BE2C (cell line): ENCODE measurements at regions not wholly inside any gene's neighbourhood (a gene's known extent, or its start where the extent isn't known, plus 50 kb on each side); places are given as distances from the start of the nearest gene placed in this dataset.

Experiments
- DNase-seq: peaks from one replicate; pipeline ENCODE4 v3.0.0-alpha.2; 2020
- H3K27me3 ChIP-seq: fragments of 250-450 bp; sonication (Bioruptor Pico); 2 replicates; pipeline ENCODE4 v1.5.1; 2020; ENCODE audit warnings: mild to moderate bottlenecking
- H3K36me3 ChIP-seq: fragments of 250-450 bp; sonication (Bioruptor Pico); 2 replicates; pipeline ENCODE4 v1.5.1; 2020; ENCODE audit warnings: mild to moderate bottlenecking
- H3K4me1 ChIP-seq: fragments of 250-450 bp; sonication (Bioruptor Pico); 2 replicates; pipeline ENCODE4 v1.5.1; 2020
- H3K4me3 ChIP-seq: 2 replicates; pipeline ENCODE4 v1.5.1; 2011; ENCODE audit warnings: low read depth, low read length
- H3K9me3 ChIP-seq: fragments of 250-450 bp; sonication (Bioruptor Pico); 2 replicates; pipeline ENCODE4 v1.5.1; 2020
- TF ChIP-seq, protein P1 (sequence below): IDR thresholded peaks from 2 replicates; pipeline ENCODE4 v1.5.1; 2012; ENCODE audit warnings: mild to moderate bottlenecking, low read depth, low read length

DNA sequence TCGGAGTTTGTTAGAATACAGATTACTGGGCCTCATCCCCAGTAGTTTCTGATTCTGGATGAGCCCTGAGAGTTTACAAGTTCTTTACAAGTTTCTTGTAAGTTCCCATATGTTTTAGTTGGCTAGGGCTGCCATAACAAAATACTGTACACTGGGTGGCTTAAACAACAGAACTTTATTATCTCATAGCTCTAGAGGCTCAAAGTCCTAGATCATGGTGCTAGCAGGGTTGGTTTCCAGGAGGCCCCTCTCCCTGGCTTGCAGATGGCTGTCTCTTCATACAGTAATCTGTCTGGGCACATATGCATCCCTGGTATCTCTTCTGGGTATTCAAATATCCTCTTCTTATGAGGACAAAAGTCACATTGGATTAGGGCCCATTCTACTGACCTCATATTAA lies 167.2 kb downstream of the KLF5 start:
- TF ChIP-seq, protein P1, sequence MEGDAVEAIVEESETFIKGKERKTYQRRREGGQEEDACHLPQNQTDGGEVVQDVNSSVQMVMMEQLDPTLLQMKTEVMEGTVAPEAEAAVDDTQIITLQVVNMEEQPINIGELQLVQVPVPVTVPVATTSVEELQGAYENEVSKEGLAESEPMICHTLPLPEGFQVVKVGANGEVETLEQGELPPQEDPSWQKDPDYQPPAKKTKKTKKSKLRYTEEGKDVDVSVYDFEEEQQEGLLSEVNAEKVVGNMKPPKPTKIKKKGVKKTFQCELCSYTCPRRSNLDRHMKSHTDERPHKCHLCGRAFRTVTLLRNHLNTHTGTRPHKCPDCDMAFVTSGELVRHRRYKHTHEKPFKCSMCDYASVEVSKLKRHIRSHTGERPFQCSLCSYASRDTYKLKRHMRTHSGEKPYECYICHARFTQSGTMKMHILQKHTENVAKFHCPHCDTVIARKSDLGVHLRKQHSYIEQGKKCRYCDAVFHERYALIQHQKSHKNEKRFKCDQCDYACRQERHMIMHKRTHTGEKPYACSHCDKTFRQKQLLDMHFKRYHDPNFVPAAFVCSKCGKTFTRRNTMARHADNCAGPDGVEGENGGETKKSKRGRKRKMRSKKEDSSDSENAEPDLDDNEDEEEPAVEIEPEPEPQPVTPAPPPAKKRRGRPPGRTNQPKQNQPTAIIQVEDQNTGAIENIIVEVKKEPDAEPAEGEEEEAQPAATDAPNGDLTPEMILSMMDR, result no peak
- H3K4me3 ChIP-seq, result no peak overlapping the region
- DNase-seq, result no peak
- H3K36me3 ChIP-seq, result no peaks in the 10 kb centered on the region
- H3K27me3 ChIP-seq, result peaks cover 3% of the 10 kb centered on the region; the same call in 1 of the 2 replicates
- no peaks in the 10 kb centered on the region for H3K4me1 ChIP-seq
- no peaks in the 10 kb centered on the region for H3K9me3 ChIP-seq

DNA sequence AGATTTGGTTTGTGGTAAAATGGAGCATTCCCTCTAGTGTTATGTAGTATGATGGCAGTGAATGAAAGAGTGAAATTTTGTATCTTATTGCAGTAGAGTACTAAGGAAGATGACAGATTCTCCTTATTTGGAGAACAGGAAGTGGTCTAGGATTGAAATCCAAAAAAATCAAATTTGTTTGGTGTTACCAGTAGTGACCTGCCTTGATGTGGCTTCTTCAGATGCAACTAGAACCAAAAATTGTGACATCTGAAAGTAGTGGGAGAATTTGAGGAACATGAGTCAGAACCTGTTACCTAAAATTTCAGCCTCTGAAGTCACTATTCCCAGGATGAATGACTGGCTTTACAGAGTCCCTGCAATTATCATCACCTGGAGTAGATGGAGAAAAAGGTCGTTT lies 165.9 kb downstream of the KLF5 start:
- no peak for DNase-seq
- no peaks in the 10 kb centered on the region for H3K36me3 ChIP-seq

DNA sequence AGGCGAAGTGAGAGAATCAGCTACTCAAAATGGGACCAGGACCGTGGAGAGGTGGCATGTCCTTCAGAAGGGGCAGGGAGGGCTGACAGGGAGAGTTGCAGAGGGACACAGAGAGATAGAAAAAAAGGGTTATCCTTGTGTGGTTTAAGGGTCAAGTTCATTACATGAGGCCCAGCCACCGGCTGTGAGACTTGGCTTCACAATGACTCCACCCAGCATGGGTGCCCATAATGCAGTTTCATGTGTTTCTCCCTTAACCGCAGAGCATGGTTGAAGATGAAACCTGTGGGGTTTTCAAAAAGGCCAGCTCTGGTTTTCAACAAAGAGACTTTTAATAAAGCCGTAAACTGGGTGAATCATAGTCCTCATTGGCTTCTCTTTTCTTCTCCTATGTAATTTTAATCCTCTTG lies 164.6 kb downstream of the KLF5 start:
- no peak for DNase-seq
- Histone ChIP-seq H3K9me3 (no peaks in the 10 kb centered on the region), H3K27me3 (no peaks in the 10 kb centered on the region; the same call in 1 of the 2 replicates), H3K36me3 (no peaks in the 10 kb centered on the region), H3K4me3 (no peak overlapping the region), H3K4me1 (no peaks in the 10 kb centered on the region)
- TF ChIP-seq, protein P1, result no peak

More for the DNA sequence above, 165.9 kb downstream of the KLF5 start:
- H3K4me1 ChIP-seq, result no peaks in the 10 kb centered on the region
- TF ChIP-seq, protein P1, result no peak
- peaks cover 3% of the 10 kb centered on the region; the same call in 1 of the 2 replicates for H3K27me3 ChIP-seq
- no peak overlapping the region for H3K4me3 ChIP-seq
- H3K9me3 ChIP-seq, result no peaks in the 10 kb centered on the region

DNA sequence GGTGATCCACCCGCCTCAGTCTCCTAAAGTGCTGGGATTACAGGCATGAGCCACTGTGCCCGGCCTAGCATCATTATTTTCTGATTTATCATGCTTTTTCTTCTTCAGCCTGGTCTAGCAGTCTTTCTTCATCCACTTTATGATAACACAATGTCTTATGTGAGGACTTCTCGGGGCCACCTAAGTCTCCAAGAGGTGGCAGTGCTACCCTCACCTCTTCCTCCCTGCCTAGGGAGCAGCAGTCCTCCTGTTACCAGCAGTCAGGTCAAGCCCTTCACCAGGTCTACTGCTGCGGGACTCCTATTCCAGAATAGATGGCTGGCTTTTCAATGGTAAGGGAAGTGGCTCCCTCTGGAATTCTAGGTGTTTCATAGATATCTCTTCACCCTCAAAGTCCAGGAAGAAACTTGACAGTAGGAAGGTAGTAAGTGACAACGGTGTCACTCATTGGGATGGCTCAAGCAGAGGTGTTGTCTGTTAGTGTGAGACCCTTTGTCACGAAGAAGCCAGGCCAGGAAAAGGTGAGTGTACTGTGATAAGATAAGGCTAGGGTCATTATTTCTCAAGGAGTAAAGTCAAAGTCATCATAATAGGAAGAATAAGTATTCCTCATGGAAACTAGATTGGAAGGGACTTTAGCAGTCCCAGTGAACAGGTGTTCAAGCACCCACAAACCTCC lies 164.0 kb downstream of the KLF5 start:
- Histone ChIP-seq H3K36me3 (no peaks in the 10 kb centered on the region), H3K4me3 (no peak overlapping the region), H3K4me1 (no peaks in the 10 kb centered on the region), H3K9me3 (no peaks in the 10 kb centered on the region), H3K27me3 (no peaks in the 10 kb centered on the region; the same call in 1 of the 2 replicates)
- DNase-seq, result no peak
- TF ChIP-seq, protein P1, result no peak

DNA sequence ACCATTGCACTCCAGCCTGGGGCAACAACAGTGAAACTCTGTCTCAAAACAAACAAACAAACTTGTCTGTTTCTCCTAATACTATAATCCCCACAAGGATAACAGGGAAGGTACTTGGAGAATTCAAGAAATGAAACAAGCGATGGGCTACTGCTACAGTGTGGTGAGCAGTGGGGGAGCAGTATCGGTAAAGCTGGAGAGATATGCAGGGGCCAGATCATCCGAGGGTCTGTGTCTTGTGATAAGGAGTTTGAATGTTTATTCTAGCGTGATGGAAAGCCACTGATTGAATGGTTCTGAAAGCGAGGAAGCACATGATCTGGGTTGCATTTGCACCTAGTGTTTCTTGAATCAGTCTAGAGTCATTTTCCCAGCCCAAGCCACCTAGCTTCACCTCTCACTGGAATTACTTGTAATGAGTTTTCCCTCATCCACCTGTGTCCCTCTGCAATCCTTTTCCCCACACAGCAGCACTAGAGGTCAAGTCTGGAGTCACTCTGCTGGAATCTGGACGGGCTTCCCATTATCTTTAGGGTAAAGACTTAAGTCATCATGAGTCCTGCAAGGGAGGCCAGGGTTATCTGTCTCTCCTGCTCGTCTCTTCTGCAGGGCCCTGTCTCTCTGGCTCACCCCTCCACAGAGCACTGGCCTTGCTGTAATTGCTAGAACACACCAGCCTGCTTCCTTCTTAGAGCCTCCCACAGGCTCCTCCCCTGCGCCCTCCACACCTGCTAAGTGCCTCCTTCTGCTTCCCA lies 162.3 kb downstream of the KLF5 start:
- Histone ChIP-seq H3K4me3 (no peak overlapping the region), H3K4me1 (no peaks in the 10 kb centered on the region), H3K9me3 (no peaks in the 10 kb centered on the region), H3K36me3 (no peaks in the 10 kb centered on the region), H3K27me3 (peaks cover 5% of the 10 kb centered on the region)
- DNase-seq, result peak; percentile 16
- TF ChIP-seq, protein P1, result no peak

DNA sequence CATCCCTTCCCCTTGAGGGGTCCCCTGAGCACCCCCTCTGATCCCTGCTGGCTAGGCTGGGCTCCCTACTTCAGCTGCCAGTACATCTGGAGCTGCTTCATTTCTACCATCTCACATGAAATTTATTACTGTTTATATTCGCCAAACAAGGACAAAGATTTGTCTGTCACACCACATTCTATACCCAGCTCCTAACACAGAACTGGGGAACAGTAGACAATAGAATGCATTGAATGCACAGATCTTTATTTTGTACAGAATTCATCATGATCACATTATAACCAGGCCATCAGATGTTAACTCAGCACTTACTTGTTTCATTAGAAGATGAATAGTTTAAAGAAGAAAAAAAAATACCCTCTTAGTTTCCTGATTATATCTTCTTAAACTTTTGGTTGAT lies 159.4 kb downstream of the KLF5 start:
- no peak for DNase-seq
- Histone ChIP-seq H3K9me3 (no peaks in the 10 kb centered on the region), H3K4me3 (no peak overlapping the region), H3K4me1 (no peaks in the 10 kb centered on the region), H3K36me3 (no peaks in the 10 kb centered on the region), H3K27me3 (peaks cover 20% of the 10 kb centered on the region)
- TF ChIP-seq, protein P1, result no peak
